ENCODE measurements at regions not wholly inside any gene's neighbourhood (a gene's known extent, or its start where the extent isn't known, plus 50 kb on each side); places are given as distances from the start of the nearest gene placed in this dataset.
"Not testable (repeated sequence)": the region's sequence is repeated elsewhere in the genome, so short reads cannot be mapped to it uniquely, and the experiment has no call there.

GRCh38 chr3:177453451-177453844 is 256.2 kb upstream of the TBL1XR1 start (continued):
- no peak for TF ChIP-seq ZNF761 (CRISPR knock-in tag; conservative IDR thresholded peaks at IDR 0.05)
- TF ChIP-seq SRSF9 (IDR thresholded peaks at IDR 0.05; ENCODE audit: borderline replicate concordance, insufficient read depth, low read depth, low read length, poor library complexity, severe bottlenecking), result no peak

- WGBS (ENCODE audit: low lambda C conversion rate), result 69% methylated on average over 1 of the region's 1 CpG
- BruUV-seq (replicated peaks); H3K4me1 ChIP-seq (ENCODE audit: insufficient read depth, low read length); ATAC-seq; H3K9me3 ChIP-seq (ENCODE audit: low read length); H3K79me2 ChIP-seq (ENCODE audit: insufficient read depth, low read length); intact Hi-C loops (cut with micrococcal nuclease; ENCODE audit: unreplicated experiment); H4K20me1 ChIP-seq (ENCODE audit: insufficient read depth, low read length); CTCF ChIA-PET (ENCODE audit: low intra/inter-chr PET ratio, low total read pairs); H3K36me3 ChIP-seq (replicated peaks in 1 of 2; ENCODE audit: control insufficient read depth in 1 of 2, insufficient read depth in 2 of 2, low read length in 2 of 2); FAIRE-seq; H3K4me2 ChIP-seq (ENCODE audit: low read depth, low read length); H3K27ac ChIP-seq (ENCODE audit: extremely low read length, insufficient read depth, low read length); H3K27me3 ChIP-seq (ENCODE audit: control insufficient read depth in 1 of 2, insufficient read depth in 2 of 2, low read length in 2 of 2); H2AFZ ChIP-seq (ENCODE audit: low read length); in situ Hi-C loops (cut with HindIII; ENCODE audit: extremely low pct_ligation_motif_present, low pct_unique_long_range_greater_than_20kb); H3K9ac ChIP-seq (ENCODE audit: insufficient read depth, low read depth, low read length); H3K4me3 ChIP-seq (replicated peaks in 1 of 3; ENCODE audit: insufficient read depth in 1 of 3, low read depth in 2 of 3, low read length in 3 of 3); DNase-seq (ENCODE audit: low spot score); POLR2A ChIA-PET: not testable (repeated sequence)
These were observed 259.9 kb upstream of the TBL1XR1 start for GRCh38 chr3:177457204-177457603.

GRCh38 chr3:177459401-177459800 is 262.1 kb upstream of the TBL1XR1 start:
- no peak for DNase-seq (ENCODE audit: low spot score)
- intact Hi-C loops (cut with micrococcal nuclease; ENCODE audit: unreplicated experiment), result no loop called here
- ChIA-PET POLR2A (no interaction called here), CTCF (ENCODE audit: low intra/inter-chr PET ratio, low total read pairs) (no interaction called here)
- no peak for FAIRE-seq
- no peak overlapping the region for H3K4me3 ChIP-seq (replicated peaks in 1 of 3; ENCODE audit: insufficient read depth in 1 of 3, low read depth in 2 of 3, low read length in 3 of 3)
- H3K9me3 ChIP-seq (ENCODE audit: low read length), result no peaks in the 10 kb centered on the region
- H4K20me1 ChIP-seq (ENCODE audit: insufficient read depth, low read length), result no peaks in the 10 kb centered on the region
- ATAC-seq, result no peak
- WGBS (ENCODE audit: low lambda C conversion rate), result 72% methylated on average over 2 of the region's 2 CpGs
- H3K27me3 ChIP-seq (ENCODE audit: control insufficient read depth in 1 of 2, insufficient read depth in 2 of 2, low read length in 2 of 2), result no peaks in the 10 kb centered on the region; a peak in 1 of 5 replicates
- in situ Hi-C loops (cut with HindIII; ENCODE audit: extremely low pct_ligation_motif_present, low pct_unique_long_range_greater_than_20kb), result no loop called here
- H3K27ac ChIP-seq (ENCODE audit: extremely low read length, insufficient read depth, low read length), result no peak overlapping the region
- no peaks in the 10 kb centered on the region for H3K79me2 ChIP-seq (ENCODE audit: insufficient read depth, low read length)
- H3K4me1 ChIP-seq (ENCODE audit: insufficient read depth, low read length), result no peaks in the 10 kb centered on the region
- TF ChIP-seq ZNF800 (CRISPR knock-in tag; IDR thresholded peaks at IDR 0.05) (no peak), ZNF546 (CRISPR knock-in tag; conservative IDR thresholded peaks at IDR 0.05) (no peak), RELA (CRISPR knock-in tag; IDR thresholded peaks at IDR 0.05) (no peak), ZFP37 (CRISPR knock-in tag; IDR thresholded peaks at IDR 0.05; ENCODE audit: borderline replicate concordance) (no peak), PHF20 (CRISPR knock-in tag; IDR thresholded peaks at IDR 0.05) (no peak), ATF1 (CRISPR knock-in tag; IDR thresholded peaks at IDR 0.05) (no peak), NFYB (CRISPR knock-in tag; IDR thresholded peaks at IDR 0.05) (no peak), DNMT1 (CRISPR knock-in tag; IDR thresholded peaks at IDR 0.05) (no peak)
- BruUV-seq (replicated peaks), result no TSS peak
- no peaks in the 10 kb centered on the region for H3K36me3 ChIP-seq (replicated peaks in 1 of 2; ENCODE audit: control insufficient read depth in 1 of 2, insufficient read depth in 2 of 2, low read length in 2 of 2)
- no peak overlapping the region for H3K4me2 ChIP-seq (ENCODE audit: low read depth, low read length)
- no peak overlapping the region for H2AFZ ChIP-seq (ENCODE audit: low read length)
- H3K9ac ChIP-seq (ENCODE audit: insufficient read depth, low read depth, low read length), result no peak overlapping the region
